SK-N-SH (cell line): ENCODE measurements at regions not wholly inside any gene's neighbourhood (a gene's known extent, or its start where the extent isn't known, plus 50 kb on each side); places are given as distances from the start of the nearest gene placed in this dataset.

Experiments
- CTCF ChIP-seq: fragments of 200-600 bp; sonication (generic); IDR thresholded peaks from 2 replicates; pipeline ENCODE4 v1.6.1; 2017; ENCODE audit warnings: antibody characterized with exemption, mild to moderate bottlenecking, moderate library complexity
- GABPA ChIP-seq: IDR thresholded peaks from 2 replicates; pipeline ENCODE4 v1.4.0; 2012; ENCODE audit warnings: low read depth, mild to moderate bottlenecking
- MAX ChIP-seq: IDR thresholded peaks from 2 replicates; pipeline ENCODE4 v1.4.0; 2012; ENCODE audit warnings: low read depth
- POLR2AphosphoS5 ChIP-seq: IDR thresholded peaks from 2 replicates; pipeline ENCODE4 v1.6.1; 2012; ENCODE audit warnings: low read depth, low read length
- SMC3 ChIP-seq: IDR thresholded peaks from 2 replicates; pipeline ENCODE4 v1.6.1; 2012; ENCODE audit warnings: low read depth, low read length, improper control_type of control experiment
- YY1 ChIP-seq: IDR thresholded peaks from 2 replicates; pipeline ENCODE4 v1.4.0; 2012; ENCODE audit warnings: low read depth, mild to moderate bottlenecking
- ZBTB33 ChIP-seq: IDR thresholded peaks from 2 replicates; pipeline ENCODE4 v1.4.0; 2012; ENCODE audit warnings: low read depth, borderline replicate concordance

GRCh38 chr2:188158337-188159100 is 133.2 kb upstream of the GULP1 start:
- no peak for TF ChIP-seq CTCF
- TF ChIP-seq SMC3, result no peak
- TF ChIP-seq ZBTB33, result no peak
- no peak for TF ChIP-seq MAX
- TF ChIP-seq GABPA, result no peak
- no peak for TF ChIP-seq POLR2AphosphoS5
- TF ChIP-seq YY1, result no peak
